AG09319 (cell line): ENCODE measurements at regions not wholly inside any gene's neighbourhood (a gene's known extent, or its start where the extent isn't known, plus 50 kb on each side); places are given as distances from the start of the nearest gene placed in this dataset.

Experiments used
- DNase-seq: peaks from one replicate; pipeline ENCODE4 v3.0.0-alpha.2; 2010; ENCODE audit warnings: low read depth; ENCODE audit errors: extremely low read depth
- CTCF ChIP-seq: IDR thresholded peaks from 2 replicates; pipeline ENCODE4 v1.5.1; 2011; ENCODE audit warnings: low read depth, mild to moderate bottlenecking, inconsistent platforms, low read length, moderate library complexity

- TF ChIP-seq CTCF = no peak
- DNase-seq = no peak
These were observed 1698.6 kb upstream of the IGFBP7 start for GRCh38 chr4:58808817-58809216.

DNA sequence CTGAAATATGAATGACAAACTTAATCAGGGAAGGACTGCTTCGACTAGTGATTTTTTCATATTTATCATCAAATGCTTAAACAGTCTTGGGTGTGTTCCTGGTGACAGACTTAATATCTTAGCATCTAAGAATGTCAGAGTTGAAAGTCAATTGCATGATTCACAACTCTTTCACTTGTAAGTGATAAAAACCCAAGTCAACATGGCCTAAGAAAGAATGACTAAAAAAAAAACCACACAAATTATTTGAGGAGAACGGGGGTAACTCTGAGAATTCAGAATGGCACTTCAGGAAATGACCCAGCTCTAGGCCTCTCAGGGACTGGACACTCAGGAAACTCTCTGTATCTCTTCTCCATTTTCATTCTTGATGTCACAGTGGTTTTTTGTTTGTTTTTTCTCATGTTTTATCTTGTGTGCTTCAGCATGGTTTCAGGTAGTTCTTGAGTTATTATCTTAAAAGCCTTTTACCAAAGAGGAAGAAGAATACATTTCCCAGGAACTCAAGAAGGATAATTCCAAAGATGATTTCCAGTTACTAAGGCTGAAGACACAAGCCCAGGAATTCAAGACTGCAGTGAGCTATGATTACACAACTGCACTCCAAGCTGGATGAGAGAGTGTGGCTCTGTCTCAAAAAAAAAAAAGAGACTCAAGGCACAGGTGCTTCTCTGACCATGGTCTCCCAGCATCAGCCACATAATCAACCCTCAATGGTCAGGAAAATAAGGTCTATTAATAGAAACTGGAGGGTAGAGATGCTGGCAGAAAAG, 1697.8 kb upstream of the IGFBP7 start:
- DNase-seq = no peak
- TF ChIP-seq CTCF = no peak

GRCh38 chr4:58776627-58777026, 1666.4 kb upstream of the IGFBP7 start:
- no peak for TF ChIP-seq CTCF
- DNase-seq = no peak

DNA sequence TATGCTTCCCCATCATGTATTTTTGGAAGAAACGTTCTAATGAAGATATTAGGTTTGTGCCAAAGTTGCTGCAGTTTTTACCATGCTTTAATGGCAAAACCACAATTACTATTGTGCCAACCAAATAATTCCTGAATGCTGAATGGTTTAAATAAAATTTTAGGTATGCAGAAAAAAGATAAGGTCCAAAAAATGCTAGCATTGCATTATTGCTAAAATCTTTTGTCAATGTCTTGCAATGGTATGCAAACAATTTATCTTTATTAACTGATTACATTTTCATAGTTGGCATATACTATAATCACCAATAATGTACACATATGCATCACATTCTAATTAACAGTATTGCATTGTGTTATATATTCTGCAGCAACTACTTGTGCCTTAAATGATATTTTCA, 1657.4 kb upstream of the IGFBP7 start:
- DNase-seq = no peak
- no peak for TF ChIP-seq CTCF

DNA sequence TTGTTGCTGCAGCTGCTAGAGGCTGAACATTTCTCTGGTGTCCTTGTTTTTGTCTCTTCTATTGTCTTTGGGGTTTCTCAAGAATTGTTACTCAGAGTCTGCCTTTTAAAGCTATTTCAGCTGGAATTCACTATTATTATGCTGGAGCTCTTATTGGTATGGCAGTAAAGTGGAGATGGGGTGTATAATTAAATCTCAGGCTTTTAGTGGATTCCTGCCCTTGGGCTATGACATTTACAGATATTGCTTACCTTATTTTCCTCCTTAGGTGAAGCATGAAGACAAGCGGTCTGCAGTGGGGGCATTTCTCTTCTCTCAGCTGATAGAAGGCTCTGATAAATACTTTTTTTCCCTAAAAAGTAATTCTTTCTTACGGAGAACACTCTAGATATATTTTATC, 1656.6 kb upstream of the IGFBP7 start:
- no peak for DNase-seq
- no peak for TF ChIP-seq CTCF

DNA sequence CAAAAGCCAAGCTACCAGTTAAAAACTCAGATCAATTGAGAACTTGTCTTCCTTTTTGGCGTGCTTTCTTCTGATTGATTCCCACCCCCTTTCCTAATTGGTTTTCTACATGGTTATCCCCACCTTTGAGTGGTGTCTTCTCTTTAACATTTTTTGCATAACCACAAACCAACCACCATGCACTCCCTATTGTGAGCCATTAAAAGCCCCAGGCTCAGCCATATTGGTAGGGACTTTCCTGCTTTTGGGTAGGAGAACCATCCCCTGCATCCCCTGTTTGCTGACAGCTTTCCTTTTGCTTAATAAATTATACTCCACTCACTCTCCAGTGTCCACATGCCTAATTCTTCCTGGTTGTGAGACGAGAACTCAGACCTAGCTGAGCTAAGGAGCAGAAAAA, 1651.4 kb upstream of the IGFBP7 start:
- no peak for DNase-seq
- TF ChIP-seq CTCF = no peak

DNA sequence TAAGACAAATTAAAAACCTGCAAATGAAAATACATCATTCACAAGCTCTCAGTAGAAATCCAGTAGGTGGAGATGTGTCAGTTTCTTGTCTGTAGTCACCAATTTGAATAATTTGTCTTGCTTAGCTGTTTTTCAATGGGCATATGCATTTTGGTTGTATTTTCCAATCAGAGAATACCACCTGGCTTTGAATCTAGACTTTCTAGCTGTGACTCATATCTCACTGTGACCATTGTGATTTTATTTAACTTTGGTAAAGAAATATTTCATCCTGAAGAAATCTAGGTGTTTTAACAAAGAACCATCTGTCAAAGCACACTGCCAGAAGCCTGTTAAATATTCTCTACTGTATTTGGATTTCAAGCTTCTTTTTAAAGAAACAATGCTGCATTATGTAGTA, 1650.6 kb upstream of the IGFBP7 start:
- TF ChIP-seq CTCF = no peak
- no peak for DNase-seq
